Pulmonary artery endothelial cell (primary cell): ENCODE measurements at regions not wholly inside any gene's neighbourhood (a gene's known extent, or its start where the extent isn't known, plus 50 kb on each side); places are given as distances from the start of the nearest gene placed in this dataset.

ENCODE experiments used
- DNase-seq: peaks from one replicate; pipeline ENCODE4 v3.0.0-alpha.2; 2011; ENCODE audit warnings: low read depth, low spot score

DNA sequence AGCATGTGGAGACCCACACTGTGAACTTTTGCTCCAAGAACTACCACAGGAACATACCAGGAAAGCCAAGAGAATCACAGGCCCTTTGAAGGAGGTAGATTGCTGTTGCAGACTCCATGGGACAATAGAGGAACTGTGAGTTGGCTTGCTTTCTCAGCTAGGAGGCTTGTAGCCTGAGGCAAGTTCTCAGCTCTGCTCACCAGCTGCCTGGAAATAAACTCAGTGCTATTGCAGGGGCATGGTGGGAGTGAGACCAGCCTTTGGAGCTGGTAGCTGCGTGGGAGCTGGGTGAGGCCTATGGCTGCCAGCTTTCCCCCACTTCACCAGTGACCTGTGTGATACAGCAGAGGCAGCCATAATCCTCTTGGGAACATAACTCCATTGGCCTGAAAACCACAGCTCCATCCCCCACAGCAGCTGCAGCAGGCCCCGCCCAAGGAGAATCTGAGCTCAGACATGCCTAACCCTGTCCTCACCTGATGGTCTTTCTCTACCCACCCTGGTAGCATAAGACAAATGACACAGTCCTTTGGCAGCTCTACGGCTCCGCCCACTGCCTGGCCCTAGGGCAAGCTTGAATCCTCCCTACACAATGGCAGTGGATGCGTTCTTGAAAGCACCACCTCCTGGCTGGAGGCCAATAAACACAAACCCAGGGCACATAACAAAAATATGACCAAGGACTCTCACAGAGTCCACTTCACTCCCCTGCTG, 389.5 kb downstream of the KIF4B start:
- no peak for DNase-seq

GRCh38 chr5:155406815-155407214, 393.3 kb downstream of the KIF4B start:
- no peak for DNase-seq

GRCh38 chr5:155408465-155408864, 394.9 kb downstream of the KIF4B start:
- DNase-seq, result no peak

DNA sequence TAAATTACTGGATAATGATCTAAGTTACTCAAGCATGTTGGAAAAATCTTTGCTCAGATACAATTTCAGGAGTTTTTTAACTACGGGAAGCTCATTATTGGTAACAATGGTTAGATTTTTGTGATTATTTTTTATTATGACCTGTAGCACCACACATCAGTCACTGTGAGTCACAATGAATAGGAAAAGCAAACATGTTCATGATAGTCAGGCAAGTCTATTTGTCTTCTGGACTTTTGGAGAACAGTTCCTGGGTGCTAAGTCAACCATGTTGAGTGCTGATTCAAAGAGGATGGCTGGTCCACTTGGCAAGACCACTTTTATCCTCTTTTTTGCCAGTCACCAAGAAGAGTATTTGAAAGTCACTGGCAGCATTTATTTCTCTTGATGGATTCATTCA, 403.2 kb downstream of the KIF4B start:
- no peak for DNase-seq

GRCh38 chr5:155418960-155419579, 405.5 kb downstream of the KIF4B start:
- no peak for DNase-seq

DNA sequence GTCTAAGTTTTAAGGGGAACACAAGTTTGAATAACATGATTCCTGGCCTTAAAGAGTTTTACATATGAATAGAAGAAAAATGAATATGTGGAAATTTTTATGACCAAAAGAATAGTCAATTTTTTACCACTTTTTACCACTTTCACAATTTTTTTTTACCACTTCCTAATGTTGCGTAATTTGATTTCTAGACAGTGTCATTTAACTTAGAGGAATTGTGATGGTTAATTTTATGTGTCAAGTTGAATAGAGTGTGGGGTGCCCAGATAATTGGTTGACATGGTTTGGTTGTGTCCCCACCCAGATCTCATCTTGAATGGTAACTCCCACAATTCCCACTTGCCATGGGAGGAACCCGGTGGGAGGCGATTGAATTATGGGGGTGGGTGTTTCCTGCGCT, 416.6 kb downstream of the KIF4B start:
- no peak for DNase-seq

DNA sequence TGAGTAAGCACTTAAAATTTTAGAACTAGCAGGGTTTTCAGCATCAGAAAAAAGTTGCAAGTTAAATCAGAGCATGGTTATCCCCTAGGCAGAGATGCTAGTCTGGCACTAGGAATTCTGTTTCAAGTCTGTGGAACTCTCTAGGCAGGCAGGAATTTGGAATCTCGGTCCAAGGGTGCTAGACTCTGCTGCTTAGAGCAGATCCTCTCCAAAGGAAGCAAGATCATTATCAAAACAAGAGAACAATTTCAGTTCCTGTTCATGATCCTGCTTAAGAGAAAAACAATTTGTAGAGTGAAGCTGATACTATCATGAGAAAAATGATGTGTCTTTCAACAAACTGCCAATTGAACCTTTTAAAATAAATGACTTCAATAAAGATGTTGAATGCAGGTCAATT, 420.7 kb downstream of the KIF4B start:
- no peak for DNase-seq

DNA sequence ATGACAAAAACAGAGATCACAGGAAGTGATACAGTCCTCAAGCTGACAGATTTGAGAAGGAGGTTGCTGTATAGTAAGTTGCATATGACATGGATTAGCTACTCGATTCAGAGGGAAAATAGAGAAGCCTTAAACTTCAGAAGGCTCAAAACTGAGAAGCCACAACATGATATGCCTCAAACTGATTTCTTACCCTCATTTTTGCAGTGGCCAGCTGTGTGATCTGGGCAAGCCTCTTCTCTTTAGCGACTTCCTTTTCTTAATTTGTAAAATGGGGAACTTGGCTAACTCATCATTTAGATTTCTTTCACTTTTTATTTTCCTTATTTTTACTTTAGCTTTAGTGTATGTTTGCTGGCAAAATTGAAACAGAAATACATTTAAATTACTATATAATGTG, 421.1 kb downstream of the KIF4B start:
- no peak for DNase-seq

DNA sequence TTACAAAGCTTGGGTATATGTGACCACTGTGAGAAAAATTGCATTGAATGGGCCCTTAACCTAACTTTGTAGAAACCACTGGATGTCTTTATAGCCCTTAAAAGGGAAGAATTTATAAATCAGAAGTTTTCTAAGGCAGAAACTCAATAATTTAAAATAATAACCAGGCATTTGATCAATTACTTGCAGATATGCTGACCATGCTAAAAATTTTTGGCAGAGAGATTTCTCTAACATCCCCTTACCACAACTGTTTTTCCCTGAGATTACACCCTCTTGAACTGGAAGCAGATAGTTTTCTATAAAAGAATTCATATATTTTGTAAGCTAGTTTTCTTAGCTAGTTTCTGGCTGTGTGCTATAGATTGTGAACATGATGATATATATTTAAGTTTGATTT, 428.3 kb downstream of the KIF4B start:
- DNase-seq, result no peak

DNA sequence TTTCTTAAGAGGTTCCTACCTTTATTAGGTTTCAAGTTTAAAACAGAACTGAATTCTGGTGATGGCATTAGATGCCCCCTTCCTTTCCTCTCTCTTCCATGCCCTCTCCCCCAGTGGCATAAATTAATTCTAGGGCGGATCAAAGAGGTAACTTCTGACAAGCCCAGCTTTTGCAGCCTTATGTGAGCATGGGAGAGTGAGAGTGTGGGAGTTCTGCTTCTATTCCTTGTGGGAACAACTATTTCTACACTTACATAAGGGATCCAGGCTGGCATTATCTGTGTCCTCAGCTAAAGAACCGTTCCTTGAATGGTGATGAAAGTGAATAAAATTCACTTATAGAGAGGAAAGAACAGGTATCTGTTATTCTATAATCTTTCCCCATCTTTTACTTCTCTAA, 437.6 kb downstream of the KIF4B start:
- DNase-seq, result no peak

- no peak for DNase-seq
These were observed 442.4 kb downstream of the KIF4B start for GRCh38 chr5:155455791-155456514.

DNA sequence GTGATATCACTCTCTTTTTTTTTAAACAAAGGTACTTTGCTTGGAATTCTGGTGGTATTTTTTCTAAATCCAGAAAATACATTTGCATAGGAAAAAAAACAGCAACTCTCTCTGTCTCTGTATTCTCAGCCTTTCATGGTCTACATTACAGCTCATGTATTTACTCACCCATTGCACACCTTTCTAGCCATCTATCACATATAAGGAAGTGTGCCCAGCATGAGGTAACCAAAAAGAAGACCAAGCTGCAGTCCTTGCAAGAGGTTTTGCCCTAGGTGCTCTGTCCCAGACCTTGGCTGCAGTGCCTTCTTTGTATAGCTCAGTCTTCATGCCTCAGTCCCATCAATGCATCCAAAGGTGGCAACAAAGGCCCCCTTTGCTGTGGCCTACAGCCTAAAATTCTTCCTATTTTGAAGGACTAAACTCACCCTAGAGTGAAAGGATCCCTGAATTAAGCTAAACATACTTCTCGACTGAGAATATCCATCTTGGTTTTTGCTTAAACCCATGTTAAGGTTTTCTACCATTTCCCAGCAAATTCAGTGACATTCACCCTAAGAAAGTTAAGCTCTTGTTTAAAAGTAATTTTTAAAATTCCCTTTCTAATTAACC, 446.4 kb downstream of the KIF4B start:
- no peak for DNase-seq

DNA sequence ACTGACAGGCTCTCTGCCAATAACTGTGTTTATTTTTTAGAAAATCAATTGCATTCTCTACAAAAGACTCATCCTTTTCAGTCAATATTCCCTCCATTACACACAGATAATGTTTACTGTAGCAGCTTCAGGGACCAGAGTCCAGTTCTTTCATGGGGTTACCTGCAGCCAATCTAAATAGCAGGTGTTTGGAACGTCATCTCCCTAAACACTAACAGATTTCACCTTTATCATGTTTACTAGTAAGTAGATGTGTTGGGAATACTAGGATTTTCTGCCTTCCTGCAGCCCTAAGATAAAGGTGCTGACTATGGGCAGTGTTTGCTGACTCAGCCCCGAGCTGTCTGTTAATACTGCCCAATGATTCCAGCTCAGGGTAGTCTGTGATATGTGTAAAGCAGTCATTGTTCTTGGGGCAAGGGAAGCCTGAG, 447.0 kb downstream of the KIF4B start:
- DNase-seq, result no peak

- DNase-seq, result no peak
These were observed 447.7 kb downstream of the KIF4B start for GRCh38 chr5:155461304-155461703.

- no peak for DNase-seq
These were observed 453.3 kb downstream of the KIF4B start for GRCh38 chr5:155466851-155467250.

DNA sequence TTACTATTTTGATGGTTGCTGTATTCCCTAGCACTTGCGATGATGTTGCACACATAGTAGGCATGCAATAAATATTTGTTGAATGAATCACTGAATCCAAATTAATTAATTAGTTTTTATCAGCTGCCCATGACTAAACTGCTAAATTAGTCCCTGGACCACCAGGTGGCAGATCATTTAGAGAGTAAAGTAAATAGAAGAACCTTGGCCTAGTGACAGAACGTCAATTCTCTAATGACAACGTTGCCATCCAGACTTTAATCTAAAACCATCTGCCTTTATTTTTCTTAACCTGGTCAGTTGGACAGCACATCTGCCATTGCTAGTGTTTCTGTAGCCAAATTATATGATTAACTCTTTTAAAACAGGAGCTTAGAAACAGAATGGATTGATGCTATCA, 457.5 kb downstream of the KIF4B start:
- DNase-seq, result no peak

DNA sequence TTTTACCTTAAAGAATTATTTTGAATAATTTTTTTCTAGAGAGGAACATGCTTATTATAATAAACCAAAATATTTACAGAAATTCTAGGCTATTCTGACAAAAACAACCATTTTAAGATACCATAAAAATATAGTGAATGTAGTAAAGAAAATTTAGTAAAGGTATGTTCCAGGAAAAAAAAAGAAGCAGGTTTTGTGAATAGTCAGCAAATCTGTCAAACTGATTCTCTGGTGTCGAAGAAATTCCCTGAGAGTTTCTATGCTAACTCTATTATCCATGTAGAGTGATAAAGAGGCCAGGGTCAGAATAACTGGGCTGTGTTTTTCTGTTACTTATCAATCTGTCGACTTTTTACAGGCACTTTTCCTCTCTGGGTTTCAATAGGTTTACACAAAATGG, 459.2 kb downstream of the KIF4B start:
- DNase-seq, result no peak

DNA sequence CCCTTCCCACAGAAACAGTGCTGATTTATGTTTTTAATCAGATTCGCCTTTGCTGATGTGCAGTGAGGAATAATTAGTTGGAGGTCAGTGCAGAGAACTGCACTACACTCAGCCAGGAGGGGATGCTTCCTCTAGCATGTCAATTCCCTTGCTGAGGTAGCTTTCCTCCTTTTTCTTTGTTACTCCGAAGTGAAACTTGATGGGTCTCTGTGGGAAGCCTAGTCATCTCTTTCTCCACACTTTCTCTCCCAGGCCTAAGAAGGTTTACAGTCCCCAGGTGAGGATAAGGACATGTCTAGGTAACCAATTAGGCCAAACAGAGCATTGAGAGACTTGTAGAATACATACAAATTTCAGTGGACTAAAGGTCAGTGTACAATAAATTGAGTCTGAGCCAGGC, 461.8 kb downstream of the KIF4B start:
- DNase-seq, result no peak

DNA sequence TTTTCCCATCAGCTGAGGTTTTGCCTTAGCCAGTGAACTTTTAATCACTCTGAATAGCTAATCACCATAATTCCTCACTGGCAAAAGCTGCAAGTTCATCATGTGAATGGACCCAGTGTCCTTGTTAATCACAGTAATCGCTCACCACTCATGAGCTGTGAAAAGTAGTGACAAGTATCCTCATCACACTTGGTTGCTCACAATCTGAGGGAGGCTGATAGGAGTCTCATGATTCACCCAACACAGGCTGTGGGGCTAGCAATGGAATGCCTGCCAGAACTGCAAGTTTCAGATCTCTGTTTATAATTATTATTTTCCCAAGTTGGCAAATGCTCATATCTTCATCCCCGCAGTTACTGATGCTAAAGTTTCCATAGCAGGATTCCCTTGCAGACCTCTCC, 467.2 kb downstream of the KIF4B start:
- DNase-seq, result no peak

DNA sequence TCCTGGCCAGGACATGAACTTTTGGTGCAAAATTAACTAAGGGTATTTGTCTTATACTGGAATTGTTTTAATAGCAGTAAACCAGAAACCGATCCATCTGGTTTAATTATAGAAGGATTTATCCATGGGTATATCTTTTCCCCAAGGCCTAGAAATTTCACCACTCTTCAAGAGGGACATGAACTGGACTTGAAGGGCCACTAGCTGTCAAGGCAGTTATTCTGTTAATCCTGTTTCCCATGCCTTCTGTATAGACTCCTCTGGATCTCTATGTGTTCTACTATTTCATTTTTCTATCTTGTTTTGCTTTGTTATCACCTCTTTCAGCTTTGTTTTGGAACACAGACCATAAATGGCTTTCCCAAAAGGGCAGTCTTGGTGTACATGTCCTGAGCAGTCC, 467.6 kb downstream of the KIF4B start:
- DNase-seq, result no peak

- no peak for DNase-seq
These were observed 468.9 kb downstream of the KIF4B start for GRCh38 chr5:155482428-155482827.

- DNase-seq, result no peak
These were observed 471.8 kb downstream of the KIF4B start for GRCh38 chr5:155485386-155485785.
